ENCODE measurements at regions not wholly inside any gene's neighbourhood (a gene's known extent, or its start where the extent isn't known, plus 50 kb on each side); places are given as distances from the start of the nearest gene placed in this dataset.
A peak's percentile ranks its signal among the peaks of the same experiment; 100 is the strongest.
"Not testable (repeated sequence)": the region's sequence is repeated elsewhere in the genome, so short reads cannot be mapped to it uniquely, and the experiment has no call there.

DNA sequence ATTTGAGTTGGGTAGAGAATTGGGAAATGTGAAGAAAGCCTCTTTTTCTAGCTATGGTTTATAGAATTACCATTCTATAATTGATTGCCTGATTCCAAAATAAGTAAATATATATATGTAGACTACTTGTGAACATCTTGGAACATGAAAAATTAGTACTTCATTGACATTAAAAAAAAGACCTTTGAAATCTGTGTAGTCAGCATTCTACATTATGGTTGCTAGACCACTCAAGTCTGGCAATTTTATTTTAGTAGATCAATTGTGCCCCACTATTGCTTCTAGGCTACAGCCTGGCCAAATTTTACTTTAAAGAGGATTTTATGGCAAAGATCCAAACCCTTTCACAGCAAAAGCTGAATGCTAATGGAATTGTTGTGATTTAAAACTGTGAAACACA lies 279.8 kb downstream of the IKZF2 start:
- no peak for DNase-seq (ENCODE audit: low read depth)

DNA sequence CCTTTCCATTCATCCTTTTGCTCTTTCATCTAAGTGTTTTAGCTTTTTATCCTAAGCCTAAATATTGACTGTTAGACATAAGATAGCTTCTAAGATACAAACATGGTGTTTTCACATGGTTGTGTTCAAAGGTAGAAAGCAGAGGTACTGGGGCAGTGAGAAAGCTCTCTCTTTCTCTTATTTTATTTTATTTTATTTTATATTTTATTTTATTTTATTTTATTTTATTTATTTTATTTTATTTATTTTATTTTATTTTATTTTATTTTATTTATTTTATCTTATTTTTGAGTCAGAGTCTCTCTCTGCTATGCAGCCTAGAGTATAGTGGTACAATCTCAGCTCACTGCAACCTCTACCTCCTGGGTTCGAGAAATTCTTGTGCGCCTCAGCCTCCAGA lies 287.2 kb downstream of the IKZF2 start:
- no peak for DNase-seq (ENCODE audit: low read depth)

DNA sequence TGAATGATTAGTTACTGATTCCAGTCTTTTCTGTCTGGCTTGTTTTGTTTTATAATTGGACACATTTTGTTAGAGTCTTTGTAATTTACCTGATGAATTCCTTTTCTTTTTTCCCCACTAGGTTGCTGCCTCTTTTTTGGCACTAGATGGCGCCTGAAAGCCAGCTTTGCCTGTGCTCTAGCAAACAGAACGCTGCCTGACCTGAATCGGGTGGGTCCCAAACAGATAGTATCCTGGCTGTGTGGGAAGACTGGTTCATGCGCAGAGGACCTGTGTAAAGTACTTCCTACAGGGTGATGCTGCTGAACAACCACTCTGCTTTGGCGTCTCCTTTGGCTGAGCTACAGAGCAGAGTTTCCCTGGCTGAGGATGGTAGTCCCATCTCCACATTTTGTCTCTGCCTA lies 288.2 kb downstream of the IKZF2 start:
- peak; percentile 66 for DNase-seq (ENCODE audit: low read depth)

DNA sequence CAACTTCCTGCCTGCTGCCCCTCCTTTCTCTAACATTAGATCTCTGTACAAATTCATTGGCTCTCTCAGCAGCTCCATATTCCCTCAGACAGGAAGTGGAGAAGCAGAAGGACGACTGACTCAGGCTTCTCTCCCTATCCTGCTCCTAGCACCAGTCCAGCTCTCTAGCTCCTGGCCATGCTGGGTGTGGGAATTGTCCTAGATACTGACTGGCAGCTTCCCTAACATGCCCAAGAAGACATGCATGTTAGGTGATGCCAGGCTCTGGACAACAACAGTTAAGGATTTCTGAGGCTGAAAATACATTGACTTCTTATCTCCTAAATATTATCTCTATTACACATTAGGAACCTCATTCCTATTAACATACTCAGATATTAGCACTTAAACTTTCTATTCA lies 292.9 kb downstream of the IKZF2 start:
- DNase-seq (ENCODE audit: low read depth) = peak; percentile 30

DNA sequence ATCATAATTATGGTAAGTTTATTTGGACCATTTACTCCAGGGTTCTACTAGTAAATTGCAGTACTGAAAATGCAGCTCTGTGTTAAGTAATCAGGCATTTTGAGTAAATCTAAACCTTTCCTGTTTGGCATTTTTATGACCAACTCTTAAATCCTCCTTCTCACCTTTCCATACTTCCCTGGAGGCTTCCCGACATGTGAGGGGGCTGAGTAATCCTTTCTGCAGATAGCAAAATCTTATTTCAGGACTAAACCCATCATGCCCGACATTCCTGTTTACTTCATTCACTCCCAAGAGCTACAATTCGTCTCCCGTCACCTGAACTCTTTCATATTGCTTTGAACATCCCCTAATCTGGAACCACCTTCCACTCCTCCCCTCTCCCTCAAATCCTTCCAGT lies 296.6 kb downstream of the IKZF2 start:
- DNase-seq (ENCODE audit: low read depth) = no peak

DNA sequence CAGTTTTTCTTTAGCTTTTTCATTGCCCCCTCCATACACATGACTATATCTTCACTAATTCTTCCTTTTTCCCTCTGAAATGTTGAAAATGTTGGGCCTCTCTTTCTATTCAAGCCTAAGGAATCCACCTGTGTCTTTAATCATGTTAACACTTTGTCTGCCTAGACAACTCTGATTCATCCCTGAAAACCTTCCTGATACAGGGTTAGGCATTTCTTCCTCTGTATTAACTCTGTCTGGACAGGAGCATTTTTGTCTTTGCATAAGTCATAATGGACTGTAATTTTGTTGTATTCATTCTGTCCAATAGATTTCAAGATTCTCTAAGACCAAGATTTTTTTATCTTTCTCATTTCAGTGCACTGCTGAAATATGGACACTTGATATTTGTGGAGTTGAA lies 297.3 kb downstream of the IKZF2 start:
- DNase-seq (ENCODE audit: low read depth) = peak; percentile 23

DNA sequence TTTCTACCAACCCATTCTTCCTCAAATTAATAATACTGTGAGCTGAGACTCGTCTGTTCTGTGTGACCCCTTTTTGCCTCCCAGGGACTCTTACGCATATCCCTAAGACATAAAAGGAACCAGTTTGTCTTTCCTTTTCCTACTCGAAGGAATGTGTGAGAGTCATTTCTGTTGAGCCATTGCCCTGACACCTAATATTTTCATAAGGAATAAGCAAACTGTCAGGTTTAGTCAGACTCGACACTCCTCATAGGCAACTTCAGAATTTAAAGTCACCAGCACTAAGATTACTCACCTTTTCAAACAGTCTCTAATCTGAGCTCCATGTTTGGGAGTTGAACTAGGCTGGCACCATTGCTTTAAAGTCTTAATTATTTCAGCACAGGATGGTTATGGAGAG lies 305.5 kb downstream of the IKZF2 start:
- peak; percentile 83 for DNase-seq (ENCODE audit: low read depth)

DNA sequence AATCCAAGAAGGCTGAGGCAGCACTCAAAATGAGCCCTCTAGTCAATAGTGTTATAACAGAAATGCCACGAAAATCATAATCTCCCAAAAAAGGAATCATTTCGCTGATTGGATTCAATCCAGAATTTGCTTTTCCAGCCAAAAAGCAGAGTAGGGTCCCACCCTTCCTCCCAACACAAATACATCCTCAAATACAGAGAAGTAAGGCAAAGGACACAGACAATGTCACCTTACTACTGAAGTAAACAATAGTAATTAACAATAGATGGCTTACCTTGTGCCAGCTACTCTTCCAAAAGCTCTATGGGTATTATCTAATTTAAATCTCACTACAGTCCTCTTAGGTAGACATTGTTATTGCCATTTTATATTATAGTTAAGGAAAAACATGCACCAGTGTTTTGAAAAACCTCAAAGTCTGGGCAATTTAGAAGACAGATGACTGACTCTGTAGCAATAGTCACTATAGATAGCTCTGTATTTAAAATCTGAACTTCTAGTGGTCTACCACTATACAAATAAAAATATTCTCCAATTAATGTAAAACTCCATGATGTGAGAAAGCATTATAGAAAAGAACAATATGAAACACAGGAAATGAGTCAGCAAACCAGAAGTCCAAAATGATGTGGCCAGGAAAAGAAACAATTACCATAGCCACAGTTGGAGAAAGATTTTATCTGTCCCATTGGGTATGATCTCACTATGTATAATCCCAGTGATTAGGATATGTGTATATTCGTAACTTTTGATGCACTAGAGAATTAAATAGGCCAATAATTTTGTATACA lies 305.0 kb upstream of the ERBB4 start:
- DNase-seq (ENCODE audit: low read depth) = peak; percentile 97

DNA sequence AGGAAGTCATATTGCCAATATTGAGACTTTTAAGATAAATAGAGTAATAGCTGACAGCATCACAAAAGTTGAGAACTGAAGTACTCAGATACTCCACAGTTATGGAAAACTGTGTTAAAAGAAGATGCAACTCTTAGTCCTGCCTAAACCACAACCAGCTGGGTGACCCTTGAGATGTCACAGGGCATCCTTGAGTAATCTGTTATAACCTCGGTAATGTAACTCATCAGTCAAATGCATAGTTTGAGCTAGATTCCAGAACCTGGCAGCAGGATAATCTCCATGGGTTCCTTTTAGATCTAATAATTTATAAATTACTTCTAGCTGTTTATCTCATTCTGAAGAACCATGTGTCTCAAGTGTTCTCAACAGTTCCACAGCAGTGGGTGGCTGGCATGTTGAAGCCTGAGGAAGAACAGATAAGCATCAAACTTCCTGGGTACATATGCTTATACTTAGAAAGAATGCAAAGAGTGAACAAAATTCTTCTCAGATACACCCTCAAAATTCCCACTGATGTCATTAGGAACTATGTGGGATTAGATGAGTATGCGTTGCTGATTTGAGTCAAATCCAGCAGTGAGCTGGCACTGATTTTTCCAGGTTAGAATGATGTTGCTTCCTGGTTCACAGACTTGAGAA lies 304.1 kb upstream of the ERBB4 start:
- DNase-seq (ENCODE audit: low read depth) = peak; percentile 95

DNA sequence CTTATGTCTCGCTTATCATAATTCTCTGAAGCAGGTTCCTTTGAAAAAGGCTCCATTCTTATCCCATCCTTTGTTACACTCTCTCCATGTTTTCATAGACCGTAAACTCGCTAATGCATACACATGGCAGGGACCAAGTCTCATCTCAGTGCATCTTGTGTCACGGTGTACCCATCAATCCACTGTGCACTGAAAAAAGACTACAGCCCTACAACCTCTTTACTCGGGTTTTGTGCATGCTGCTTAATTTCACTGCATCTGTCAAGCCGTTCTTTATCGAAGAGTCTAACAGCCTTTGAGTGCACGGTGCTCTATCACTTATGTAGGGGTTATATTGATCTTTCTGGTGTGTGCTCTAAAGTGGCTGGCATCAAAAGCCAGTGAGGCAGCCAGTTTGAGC lies 302.9 kb upstream of the ERBB4 start:
- no peak for DNase-seq (ENCODE audit: low read depth)

DNA sequence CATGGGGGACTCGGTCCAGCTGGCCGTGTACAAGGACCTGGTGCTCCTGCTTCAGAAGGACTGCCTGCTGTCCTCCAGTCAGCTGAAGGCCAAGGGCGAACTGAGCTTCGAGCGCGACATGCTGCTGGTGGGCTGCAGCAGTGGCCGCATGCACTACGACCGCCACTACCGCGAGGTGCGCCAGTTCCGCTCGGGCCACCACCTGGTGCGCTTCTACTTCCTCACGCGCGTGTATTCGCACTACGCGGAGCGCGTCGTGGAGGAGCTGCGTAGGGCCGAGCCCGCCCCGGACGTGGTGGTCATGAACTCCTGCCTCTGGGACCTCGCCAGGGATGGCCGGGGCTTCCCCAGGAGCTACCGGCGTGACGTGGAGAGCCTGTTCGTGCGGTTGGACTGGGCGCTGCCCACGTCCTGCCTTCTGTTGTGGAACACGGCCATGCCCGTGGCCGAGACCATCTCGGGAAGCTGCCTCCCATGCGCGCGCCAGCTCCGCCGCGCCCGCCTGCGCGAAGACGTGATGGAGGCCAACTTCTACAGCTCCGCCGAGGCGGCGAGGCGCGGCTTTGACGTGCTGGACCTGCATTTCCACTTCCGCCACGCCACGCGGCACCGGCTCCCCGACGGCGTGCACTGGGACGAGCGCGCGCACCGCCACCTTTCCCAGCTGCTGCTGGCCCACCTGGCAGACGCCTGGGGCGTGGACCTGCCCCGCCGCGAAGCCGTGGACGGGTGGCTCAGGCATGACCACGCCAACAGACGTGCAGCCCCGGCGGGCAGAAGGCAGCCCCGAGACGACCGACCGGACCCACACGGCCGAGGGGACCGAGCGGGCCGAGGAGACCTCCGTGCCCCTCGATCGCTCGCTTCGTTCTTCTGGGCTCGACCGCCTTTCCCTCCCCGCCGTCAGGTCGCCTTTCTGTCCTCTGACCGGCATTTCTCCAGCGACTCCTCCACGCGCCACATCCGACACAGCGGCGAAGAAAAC lies 293.9 kb upstream of the ERBB4 start:
- DNase-seq (ENCODE audit: low read depth) = no peak

DNA sequence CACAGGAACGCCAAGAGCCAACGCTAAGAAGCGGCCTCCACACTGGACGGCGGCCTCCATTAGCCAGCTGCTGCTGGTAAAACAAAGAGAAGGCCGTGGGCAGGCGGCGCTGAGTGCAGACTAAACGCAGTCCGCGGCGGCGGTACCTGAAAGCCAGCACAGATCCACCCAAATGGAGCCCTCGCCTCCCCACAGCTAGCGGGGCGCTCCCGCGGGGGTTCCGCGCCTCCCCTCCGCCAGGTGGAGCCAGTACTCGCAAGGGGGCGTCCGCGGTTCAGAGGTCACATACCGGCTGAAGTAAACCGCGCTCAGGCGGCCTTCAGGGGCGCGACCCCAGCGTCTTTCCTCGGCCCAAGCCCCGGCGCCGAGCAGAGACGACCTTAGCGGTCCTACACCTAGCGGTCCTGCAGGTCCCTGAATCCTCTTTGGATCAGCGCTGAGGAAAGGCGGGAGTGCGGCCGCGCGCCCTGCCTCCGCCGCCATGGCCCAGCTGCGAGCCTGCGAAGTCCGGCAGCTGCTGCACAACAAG lies 293.1 kb upstream of the ERBB4 start:
- DNase-seq (ENCODE audit: low read depth) = no peak

DNA sequence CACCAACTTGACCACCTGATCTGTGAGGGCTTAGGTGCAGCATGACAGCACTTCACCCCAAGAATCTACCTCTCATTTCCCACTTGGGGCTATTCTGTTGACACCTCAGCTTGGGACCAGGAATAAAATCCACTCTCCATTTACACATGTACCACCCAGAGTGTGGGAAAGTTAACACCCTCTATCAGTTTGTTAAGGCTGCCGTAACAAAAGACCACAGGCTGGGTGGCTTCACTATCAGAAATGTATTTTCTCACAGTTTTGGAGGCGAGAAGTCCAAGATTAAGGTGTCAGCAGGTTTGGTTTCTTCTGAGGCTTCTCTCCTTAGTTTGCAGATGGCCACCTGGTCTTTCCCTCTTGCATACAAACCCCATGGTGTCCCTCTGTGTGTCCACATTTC lies 277.7 kb upstream of the ERBB4 start:
- no peak for DNase-seq (ENCODE audit: low read depth)

DNA sequence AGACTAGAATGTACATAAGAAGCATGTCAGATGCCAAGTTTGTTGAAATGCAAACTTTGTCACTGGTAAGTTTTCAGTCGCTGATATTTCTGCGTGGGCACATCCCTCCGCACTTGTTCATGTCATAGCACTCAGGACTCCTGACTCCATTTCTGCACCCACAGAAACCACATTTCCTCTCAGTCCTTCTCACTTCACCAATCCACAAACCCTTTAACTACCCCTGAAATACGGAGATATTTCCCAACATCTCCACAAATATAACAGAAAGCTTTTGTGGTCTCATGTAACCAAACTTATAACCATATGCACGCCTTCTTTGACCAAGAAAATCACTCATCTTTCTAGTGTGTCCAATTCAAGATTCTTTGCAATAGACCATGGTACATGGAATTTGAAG lies 276.9 kb upstream of the ERBB4 start:
- no peak for DNase-seq (ENCODE audit: low read depth)

DNA sequence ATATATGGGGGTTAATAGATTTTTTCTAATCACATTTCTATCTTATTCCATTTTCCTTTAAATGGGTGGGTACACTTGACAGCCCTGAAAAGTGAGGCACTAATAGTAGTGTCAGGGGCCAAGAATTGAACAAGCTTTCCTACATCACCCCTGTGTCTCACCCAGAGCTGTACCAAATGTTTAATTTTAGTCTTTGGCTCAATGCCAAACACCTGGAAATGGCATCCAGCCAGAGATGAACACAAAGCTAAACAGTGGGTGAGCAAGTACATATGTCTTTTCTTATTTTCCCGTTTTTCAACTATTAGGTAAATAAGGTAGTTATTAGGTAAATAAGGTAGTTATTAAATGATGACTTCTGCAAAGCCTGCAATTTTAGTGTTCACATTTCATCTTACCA lies 276.3 kb upstream of the ERBB4 start:
- DNase-seq (ENCODE audit: low read depth) = no peak

DNA sequence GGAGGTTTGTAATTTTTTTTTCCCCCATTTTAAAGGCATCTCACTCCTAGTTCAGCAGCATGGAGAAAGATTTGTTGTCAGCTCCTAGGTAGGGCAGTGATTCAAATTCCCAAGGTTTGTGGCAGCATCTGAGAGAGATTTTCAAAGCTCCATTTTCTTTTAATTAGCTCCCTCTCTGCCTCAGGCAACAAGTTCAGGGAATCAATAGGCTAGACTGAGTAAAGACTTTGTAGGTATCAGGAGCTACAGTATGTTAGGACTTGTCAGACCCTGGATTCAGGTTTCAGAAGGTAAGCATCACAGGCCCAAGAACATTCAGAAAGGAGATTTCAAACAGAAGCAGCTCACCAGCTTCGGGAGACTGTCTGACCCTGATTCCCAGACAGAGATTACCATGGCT lies 273.3 kb upstream of the ERBB4 start:
- no peak for DNase-seq (ENCODE audit: low read depth)

DNA sequence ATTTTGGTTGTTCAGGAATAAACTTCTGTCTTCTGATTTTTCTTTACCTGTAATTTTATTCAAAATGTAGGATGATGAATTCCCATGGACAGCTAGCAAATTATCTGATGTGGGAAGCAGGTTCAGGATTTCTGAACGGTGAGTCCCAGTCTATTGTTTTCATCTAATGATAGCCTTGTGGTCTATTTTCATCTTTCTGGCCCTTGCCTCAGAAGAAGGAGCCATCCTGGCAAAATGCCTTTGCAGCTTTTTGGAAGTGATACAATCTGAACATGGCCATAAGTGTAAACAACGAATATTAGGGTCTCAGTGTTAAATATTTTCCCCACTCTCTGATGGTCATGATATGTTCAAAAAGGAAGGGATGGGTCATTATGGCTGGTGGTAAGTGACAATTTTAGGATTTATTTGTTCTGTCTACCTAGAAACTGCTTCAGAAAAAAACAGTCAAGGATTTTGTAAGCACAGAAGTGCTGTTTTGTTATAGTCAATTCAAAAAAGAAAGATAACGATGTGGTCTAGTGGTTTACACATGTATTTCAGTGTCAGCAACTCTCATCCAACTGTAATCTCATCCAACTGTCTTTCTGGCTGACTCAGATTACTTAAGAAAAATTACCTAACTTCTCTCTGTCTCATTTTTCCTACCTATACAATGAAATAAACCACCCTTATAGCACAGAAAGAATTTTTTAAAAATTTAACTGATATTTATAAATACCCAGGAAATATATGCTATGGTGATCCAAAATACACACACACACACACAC lies 272.6 kb upstream of the ERBB4 start:
- DNase-seq (ENCODE audit: low read depth) = peak; percentile 21

DNA sequence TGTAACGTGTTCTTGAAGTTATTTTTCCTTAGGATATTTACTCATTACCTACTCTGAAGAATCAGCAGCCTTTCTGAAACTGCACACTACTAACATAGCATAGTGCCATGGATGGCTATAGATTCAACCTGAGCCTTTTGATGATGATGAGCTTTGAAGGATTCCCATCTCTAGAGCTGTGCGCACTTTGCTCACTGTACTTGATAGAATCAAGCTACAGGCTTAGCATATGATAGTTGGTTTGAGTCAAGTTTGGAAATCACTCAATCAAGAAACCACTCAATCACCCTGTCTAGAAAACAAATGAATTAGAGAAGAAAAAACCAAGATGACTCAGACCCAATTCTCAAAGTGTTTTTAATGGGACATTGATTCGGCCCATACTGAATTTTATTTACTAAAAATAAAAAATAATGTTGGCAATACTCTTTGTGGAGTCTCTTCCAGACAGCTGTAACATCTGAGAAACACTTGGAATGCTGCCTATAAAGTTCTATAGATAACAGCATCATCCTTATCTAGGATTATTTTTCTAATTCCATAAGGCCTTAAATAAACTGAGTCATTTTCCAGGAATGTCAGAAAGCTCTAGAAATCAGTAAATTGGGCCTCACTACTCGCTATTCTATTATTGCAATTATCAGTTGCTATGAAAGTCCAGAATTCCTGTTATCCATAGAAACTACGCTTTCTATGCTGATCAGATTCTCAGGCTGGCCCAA lies 259.0 kb upstream of the ERBB4 start:
- DNase-seq (ENCODE audit: low read depth) = peak; percentile 17

DNA sequence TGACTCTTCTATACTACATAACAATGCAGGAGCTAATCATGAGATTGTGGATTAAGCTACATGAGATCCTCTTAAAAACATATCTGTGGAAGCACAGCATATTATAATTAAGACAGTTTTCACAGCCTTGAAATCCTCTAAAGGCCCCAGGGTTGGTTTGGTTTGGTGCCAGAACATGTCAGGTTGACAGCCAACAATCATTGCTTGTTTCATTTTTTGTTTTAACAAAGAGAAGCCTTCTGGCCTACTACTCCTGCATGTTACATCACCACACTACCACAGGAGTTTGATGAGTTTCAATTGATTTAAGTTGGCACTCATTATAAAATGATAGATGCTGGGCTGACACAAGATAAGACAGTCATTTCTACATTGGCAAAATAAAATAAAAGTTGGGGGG lies 255.9 kb upstream of the ERBB4 start:
- no peak for DNase-seq (ENCODE audit: low read depth)

DNA sequence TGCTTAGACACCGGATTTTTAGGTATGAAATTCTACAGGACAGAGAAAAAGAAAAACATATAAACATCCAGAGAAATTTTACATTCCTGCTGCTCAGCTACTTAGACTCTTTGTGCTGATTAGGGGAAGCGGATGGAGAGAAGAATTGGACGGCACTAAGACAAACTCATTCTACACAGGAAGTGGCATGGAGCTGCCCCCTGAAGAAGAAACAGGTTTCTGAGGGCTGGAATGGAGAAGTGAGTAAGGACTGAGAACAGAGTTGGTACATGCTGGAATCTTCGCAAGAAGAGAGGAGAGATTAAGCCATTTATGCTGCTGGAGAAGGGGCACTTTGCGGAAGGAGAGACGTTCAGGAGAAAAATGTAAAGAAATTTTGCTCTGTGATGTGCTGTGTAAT lies 253.0 kb upstream of the ERBB4 start:
- DNase-seq (ENCODE audit: low read depth) = no peak

DNA sequence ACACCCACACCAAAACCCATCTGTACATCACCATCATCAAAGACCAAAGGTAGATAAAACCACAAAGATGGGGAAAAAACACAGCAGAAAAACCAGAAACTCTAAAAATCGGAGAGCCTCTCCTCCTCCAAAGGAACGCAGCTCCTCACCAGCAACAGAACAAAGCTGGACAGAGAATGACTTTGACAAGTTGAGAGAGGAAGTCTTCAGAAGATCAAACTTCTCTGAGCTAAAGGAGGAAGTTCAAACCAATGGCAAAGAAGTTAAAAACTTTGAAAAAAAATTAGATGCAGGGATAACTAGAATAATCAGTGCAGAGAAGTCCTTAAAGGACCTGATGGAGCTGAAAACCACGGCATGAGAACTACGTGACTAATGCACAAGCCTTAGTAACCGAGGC lies 247.5 kb upstream of the ERBB4 start:
- not testable (repeated sequence) for DNase-seq (ENCODE audit: low read depth)

Data from ELR (cell line).